K562 (cell line): ENCODE measurements at regions not wholly inside any gene's neighbourhood (a gene's known extent, or its start where the extent isn't known, plus 50 kb on each side); places are given as distances from the start of the nearest gene placed in this dataset.

Experiments
- ATAC-seq: fragments of 200-7000 bp; cut with Tn5 transposase; 3 replicates; pipeline ENCODE4 v1.9.1; 2020; ENCODE audit warnings: moderate library complexity
- BruUV-seq: library from RNA; stranded (reverse); fragments of 400-500 nt; replicated peaks from 2 replicates; lab custom pipeline; 2021; lab: Mats Ljungman, UMichigan
- CTCF ChIA-PET: fragments of 300-600 bp; formaldehyde crosslinking; extraction: SDS; loops from one replicate; lab custom pipeline; 2021; ENCODE audit warnings: low intra/inter-chr PET ratio; lab: Yijun Ruan, JAX
- POLR2A ChIA-PET: fragments of 300-600, 350-650 bp; sonication (Branson Sonifier 250); formaldehyde crosslinking; extraction: SDS; loops from one replicate; lab custom pipeline; 2021; ENCODE audit warnings: antibody characterized with exemption, inconsistent platforms; lab: Yijun Ruan, JAX
- DNase-seq, 4 experiments: peaks; one replicate each; pipeline versions ENCODE4 v3.0.0 to v3.0.0-alpha.2; 2011 to 2018; ENCODE audit warnings: low spot score in 3 of 4, mixed read lengths in 3 of 4; ENCODE audit errors: extremely low read depth in 1 of 4
- FAIRE-seq: peaks from 2 replicates; lab custom pipeline; 2011; peaks lifted over from hg19 to GRCh38; lab: Jason Lieb, UNC
- H2AFZ ChIP-seq: 2 replicates; pipeline ENCODE4 v1.6.0; 2011; ENCODE audit warnings: low read depth, low read length, control low read depth, inconsistent platforms
- H3K27ac ChIP-seq: fragments of 200-600 bp; 3 replicates; pipeline ENCODE4 v1.8.0; 2011; ENCODE audit warnings: low read depth, mild to moderate bottlenecking, control low read depth, inconsistent platforms, low read length, moderate library complexity, mixed read lengths; ENCODE audit errors: extremely low read depth
- H3K27me3 ChIP-seq, 2 experiments: fragments of 300-600 bp in 1 of 2; 2 replicates in 1 of 2; 3 replicates in 1 of 2; pipeline versions ENCODE4 v1.6.0 to v1.8.0; 2011; ENCODE audit warnings: inconsistent platforms in 2 of 2, low read length in 2 of 2, mild to moderate bottlenecking in 1 of 2, mixed read lengths in 1 of 2, moderate library complexity in 1 of 2; ENCODE audit not compliant: control insufficient read depth in 2 of 2, insufficient read depth in 2 of 2
- H3K36me3 ChIP-seq: fragments of 300-600 bp; 3 replicates; pipeline ENCODE4 v1.8.0; 2011; ENCODE audit warnings: mild to moderate bottlenecking, low read length, inconsistent platforms; ENCODE audit not compliant: control insufficient read depth, insufficient read depth
- H3K4me1 ChIP-seq, 2 experiments: fragments of 200-600 bp in 1 of 2; replicated peaks in 1 of 2; 2 replicates in 1 of 2; 3 replicates in 1 of 2; pipeline versions ENCODE4 v1.5.1 to v1.8.0; 2011; ENCODE audit warnings: inconsistent platforms in 2 of 2, low read length in 2 of 2, mild to moderate bottlenecking in 1 of 2, mixed read lengths in 1 of 2, moderate library complexity in 1 of 2; ENCODE audit not compliant: control insufficient read depth in 2 of 2, insufficient read depth in 2 of 2
- H3K4me2 ChIP-seq: 2 replicates; pipeline ENCODE4 v1.6.1; 2011; ENCODE audit warnings: low read length, control low read depth, inconsistent platforms, mixed read lengths; ENCODE audit not compliant: insufficient read depth
- H3K4me3 ChIP-seq: fragments of 200-600 bp; sonication (generic), shearing (Covaris generic); 2 replicates; pipeline ENCODE4 v1.5.1; 2016; ENCODE audit warnings: control low read depth, inconsistent platforms
- H3K79me2 ChIP-seq: fragments of 200-600 bp; 3 replicates; pipeline ENCODE4 v1.8.0; 2011; ENCODE audit warnings: low read length, inconsistent platforms; ENCODE audit not compliant: control insufficient read depth, insufficient read depth
- H3K9ac ChIP-seq, 2 experiments: 2 replicates each; pipeline versions ENCODE4 v1.6.0 to v1.6.1; 2011; ENCODE audit warnings: low read depth in 2 of 2, low read length in 2 of 2, control low read depth in 1 of 2, inconsistent platforms in 1 of 2, mild to moderate bottlenecking in 1 of 2, mixed read lengths in 1 of 2; ENCODE audit not compliant: insufficient read depth in 1 of 2
- H3K9me1 ChIP-seq: one replicate; pipeline ENCODE4 v1.6.0; 2011; ENCODE audit warnings: inconsistent platforms, mild to moderate bottlenecking, low read length, moderate library complexity; ENCODE audit not compliant: control insufficient read depth, insufficient read depth
- H3K9me3 ChIP-seq: replicated peaks from 2 replicates; pipeline ENCODE4 v1.5.1; 2011; ENCODE audit warnings: low read depth, low read length, inconsistent platforms; ENCODE audit not compliant: control insufficient read depth, insufficient read depth
- H4K20me1 ChIP-seq: replicated peaks from 2 replicates; pipeline ENCODE4 v1.6.1; 2011; ENCODE audit warnings: low read length, inconsistent platforms, mixed read lengths; ENCODE audit not compliant: control insufficient read depth, insufficient read depth
- ATF7 ChIP-seq: fragments of 450-650 bp; IDR thresholded peaks from 2 replicates; pipeline ENCODE4 v1.7.1; 2014; ENCODE audit warnings: mild to moderate bottlenecking, moderate library complexity
- BACH1 ChIP-seq: fragments of 200-800 bp; sonication (Bioruptor generic); IDR thresholded peaks from 2 replicates; pipeline ENCODE4 v1.6.1; 2016; ENCODE audit warnings: missing genetic modification characterization, missing compliant biosample characterization
- BCOR ChIP-seq: fragments of 450-650 bp; IDR thresholded peaks from 2 replicates; pipeline ENCODE4 v1.6.1; 2016
- ESRRB ChIP-seq: fragments of 250-450 bp; sonication (Bioruptor Pico); IDR thresholded peaks from 2 replicates; pipeline ENCODE4 v1.5.0; 2020; ENCODE audit warnings: mild to moderate bottlenecking, moderate library complexity, borderline replicate concordance
- JUNB ChIP-seq: fragments of 450-650 bp; formaldehyde crosslinking; conservative IDR thresholded peaks from 2 replicates; pipeline ENCODE4 v1.4.0; 2020; ENCODE audit warnings: mild to moderate bottlenecking
- KAT2B ChIP-seq: IDR thresholded peaks from one replicate; pipeline ENCODE4 v1.6.1; 2012; ENCODE audit warnings: low read depth, mild to moderate bottlenecking, control low read depth, inconsistent platforms, low read length, moderate library complexity
- L3MBTL2 ChIP-seq: fragments of 450-650 bp; IDR thresholded peaks from 2 replicates; pipeline ENCODE4 v1.6.1; 2016; ENCODE audit warnings: mild to moderate bottlenecking, moderate library complexity
- LARP7 ChIP-seq: fragments of 450-650 bp; IDR thresholded peaks from 2 replicates; pipeline ENCODE4 v1.6.1; 2016
- PCBP2 ChIP-seq: fragments of 200-400 bp; formaldehyde crosslinking; IDR thresholded peaks from 2 replicates; pipeline ENCODE4 v1.6.1; 2018; ENCODE audit warnings: low read length, low read depth, mild to moderate bottlenecking, moderate library complexity; ENCODE audit not compliant: poor library complexity, severe bottlenecking
- RAD51 ChIP-seq: fragments of 450-650 bp; IDR thresholded peaks from 2 replicates; pipeline ENCODE4 v1.7.1; 2016; ENCODE audit warnings: low read depth, mild to moderate bottlenecking, borderline replicate concordance
- RFX7 ChIP-seq: fragments of 250-450 bp; sonication (Bioruptor Pico); IDR thresholded peaks from 2 replicates; pipeline ENCODE4 v1.5.1; 2021; ENCODE audit warnings: mild to moderate bottlenecking
- SAP30 ChIP-seq: fragments of 200-600 bp; sonication (generic); IDR thresholded peaks from 2 replicates; pipeline ENCODE4 v1.6.1; 2012; ENCODE audit warnings: borderline replicate concordance, low read depth, mild to moderate bottlenecking, moderate library complexity, low read length, control low read depth, inconsistent platforms; ENCODE audit not compliant: insufficient read depth, poor library complexity, severe bottlenecking
- SIN3A ChIP-seq, 2 experiments: fragments of 150-350 bp in 1 of 2; IDR thresholded peaks; 2 replicates each; pipeline ENCODE4 v1.6.1; 2011 to 2016; ENCODE audit warnings: borderline replicate concordance in 2 of 2, low read depth in 2 of 2, low read length in 2 of 2, mild to moderate bottlenecking in 2 of 2, moderate library complexity in 2 of 2; ENCODE audit not compliant: control insufficient read depth in 1 of 2
- TAF15 ChIP-seq: fragments of 200-400 bp; formaldehyde crosslinking; IDR thresholded peaks from 2 replicates; pipeline ENCODE4 v1.6.1; 2017; ENCODE audit warnings: mild to moderate bottlenecking, low read depth, low read length, moderate library complexity
- XRCC5 ChIP-seq: fragments of 200-400 bp; formaldehyde crosslinking; IDR thresholded peaks from 2 replicates; pipeline ENCODE4 v1.6.1; 2017; ENCODE audit warnings: low read depth, mild to moderate bottlenecking, low read length
- ZNF184 ChIP-seq: sonication (generic); formaldehyde crosslinking; IDR thresholded peaks from 2 replicates; pipeline ENCODE4 v1.5.0; 2020; ENCODE audit warnings: missing genetic modification reagents
- ZNF778 ChIP-seq: fragments of 450-650 bp; formaldehyde crosslinking; IDR thresholded peaks from 2 replicates; pipeline ENCODE4 v1.4.0; 2020; ENCODE audit warnings: mild to moderate bottlenecking, moderate library complexity
- WGBS: fragments of 100-300 bp; shearing (Covaris generic); methylation state at CpG from one replicate; pipeline ENCODE4 v1.1.6; 2016; ENCODE audit warnings: low coverage, mixed read lengths; ENCODE audit not compliant: insufficient coverage; ENCODE audit errors: missing lambda C conversion rate; 5-methylcytosine and 5-hydroxymethylcytosine counted together
- in situ Hi-C: fragments of 300-500 bp; cut with MboI; formaldehyde crosslinking; loops from 4 replicates; pipeline ENCODE4 v1.15.0; 2018; ENCODE audit warnings: inconsistent platforms, mixed read lengths
- intact Hi-C: fragments of 100-400 bp; cut with micrococcal nuclease; formaldehyde crosslinking; loops from 2 replicates; pipeline ENCODE4 v1.14.2; 2022
- TF ChIP-seq, protein P1 (sequence below): sonication (generic); formaldehyde crosslinking; IDR thresholded peaks from 2 replicates; pipeline ENCODE4 v1.8.1; 2022; ENCODE audit warnings: missing genetic modification reagents
- TF ChIP-seq, protein P2 (sequence below), 2 experiments: IDR thresholded peaks; 2 replicates each; pipeline ENCODE4 v1.6.1; 2011; ENCODE audit warnings: borderline replicate concordance in 1 of 2, control low read depth in 1 of 2, low read depth in 1 of 2, low read length in 1 of 2, mild to moderate bottlenecking in 1 of 2, mixed read lengths in 1 of 2, moderate library complexity in 1 of 2; ENCODE audit not compliant: insufficient read depth in 1 of 2, insufficient read length in 1 of 2, poor library complexity in 1 of 2, severe bottlenecking in 1 of 2; ENCODE audit errors: extremely low read depth in 1 of 2
- TF ChIP-seq, protein P3 (sequence below): fragments of 450-650 bp; IDR thresholded peaks from 2 replicates; pipeline ENCODE4 v1.7.0; 2016; ENCODE audit warnings: borderline replicate concordance

DNA sequence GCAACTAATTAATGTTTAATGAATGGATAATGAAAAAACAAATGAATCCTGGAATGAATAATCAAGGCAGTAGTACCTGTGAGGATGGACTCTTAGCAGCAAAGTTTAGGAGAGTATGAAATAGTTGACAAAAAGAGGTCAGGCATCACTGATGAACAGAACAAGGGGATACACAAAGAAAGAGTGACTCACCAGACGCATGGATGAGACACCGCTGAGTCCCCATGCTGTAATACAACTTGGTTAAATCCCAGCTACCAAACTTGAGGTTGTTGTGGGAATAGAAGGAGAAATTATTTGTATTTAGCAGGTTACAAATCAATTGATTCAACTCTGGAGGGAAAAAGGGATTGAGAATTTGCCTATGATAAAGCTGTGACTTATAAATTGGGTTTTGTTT is 976.9 kb upstream of the TENM4 start (continued):
- no peak for TF ChIP-seq PCBP2
- TF ChIP-seq JUNB (CRISPR knock-in tag), result no peak
- TF ChIP-seq SAP30, result no peak
- no peak for TF ChIP-seq LARP7
- no peak for TF ChIP-seq KAT2B
- TF ChIP-seq RFX7 (CRISPR knock-in tag), result no peak
- no peak for TF ChIP-seq SIN3A (IDR thresholded peaks at IDR 0.05; ENCODE audit: borderline replicate concordance in 2 of 2, control insufficient read depth in 1 of 2, low read depth in 2 of 2, low read length in 2 of 2)
- TF ChIP-seq, protein P1, sequence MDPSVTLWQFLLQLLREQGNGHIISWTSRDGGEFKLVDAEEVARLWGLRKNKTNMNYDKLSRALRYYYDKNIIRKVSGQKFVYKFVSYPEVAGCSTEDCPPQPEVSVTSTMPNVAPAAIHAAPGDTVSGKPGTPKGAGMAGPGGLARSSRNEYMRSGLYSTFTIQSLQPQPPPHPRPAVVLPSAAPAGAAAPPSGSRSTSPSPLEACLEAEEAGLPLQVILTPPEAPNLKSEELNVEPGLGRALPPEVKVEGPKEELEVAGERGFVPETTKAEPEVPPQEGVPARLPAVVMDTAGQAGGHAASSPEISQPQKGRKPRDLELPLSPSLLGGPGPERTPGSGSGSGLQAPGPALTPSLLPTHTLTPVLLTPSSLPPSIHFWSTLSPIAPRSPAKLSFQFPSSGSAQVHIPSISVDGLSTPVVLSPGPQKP, result no peak
- TF ChIP-seq, all 486 proteins: peak for 0

DNA sequence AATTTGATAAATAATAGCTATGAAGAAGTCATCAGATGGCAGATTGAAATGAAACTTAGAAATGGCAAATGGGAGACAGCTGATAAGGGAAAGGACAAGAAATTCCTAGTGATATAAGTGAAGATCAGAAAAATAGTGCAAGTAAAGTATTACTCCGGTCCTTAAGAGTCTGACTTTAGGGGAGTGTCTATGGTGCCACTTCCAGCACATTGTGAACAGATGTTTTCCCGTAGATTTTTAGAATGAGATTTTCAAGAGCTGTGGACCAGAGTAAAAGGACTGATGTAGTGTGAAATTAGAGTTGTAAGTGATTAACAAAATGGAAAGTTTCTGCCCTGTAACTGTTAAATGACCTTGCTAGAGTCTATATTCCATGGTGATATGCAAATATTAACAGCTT is 974.8 kb upstream of the TENM4 start:
- ChIA-PET POLR2A (no interaction called here), CTCF (no interaction called here)
- H2AFZ ChIP-seq, result no peak overlapping the region
- no peaks in the 10 kb centered on the region for H3K27me3 ChIP-seq
- H3K27ac ChIP-seq, result no peak overlapping the region
- no peaks in the 10 kb centered on the region for H3K4me1 ChIP-seq
- no peaks in the 10 kb centered on the region for H4K20me1 ChIP-seq
- FAIRE-seq (no peak), DNase-seq (no peak), ATAC-seq (no peak)
- no TSS peak for BruUV-seq
- no peak overlapping the region for H3K4me3 ChIP-seq
- no peaks in the 10 kb centered on the region for H3K9me1 ChIP-seq
- in situ Hi-C loops (no loop called here), intact Hi-C loops (no loop called here)
- H3K36me3 ChIP-seq, result no peaks in the 10 kb centered on the region
- no peaks in the 10 kb centered on the region for H3K9me3 ChIP-seq
- no peak overlapping the region for H3K4me2 ChIP-seq
- no peak overlapping the region for H3K9ac ChIP-seq
- H3K79me2 ChIP-seq, result no peaks in the 10 kb centered on the region
- WGBS, result 0% methylated on average over 2 of the region's 2 CpGs
- TF ChIP-seq RAD51 (no peak), TAF15 (no peak), ATF7 (no peak), ZNF778 (CRISPR knock-in tag) (no peak), XRCC5 (no peak), ZNF184 (CRISPR knock-in tag) (no peak), BCOR (no peak), BACH1 (no peak), L3MBTL2 (no peak), ESRRB (CRISPR knock-in tag) (no peak)
- TF ChIP-seq, protein P2, sequence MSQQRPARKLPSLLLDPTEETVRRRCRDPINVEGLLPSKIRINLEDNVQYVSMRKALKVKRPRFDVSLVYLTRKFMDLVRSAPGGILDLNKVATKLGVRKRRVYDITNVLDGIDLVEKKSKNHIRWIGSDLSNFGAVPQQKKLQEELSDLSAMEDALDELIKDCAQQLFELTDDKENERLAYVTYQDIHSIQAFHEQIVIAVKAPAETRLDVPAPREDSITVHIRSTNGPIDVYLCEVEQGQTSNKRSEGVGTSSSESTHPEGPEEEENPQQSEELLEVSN (IDR thresholded peaks at IDR 0.05; ENCODE audit: borderline replicate concordance in 1 of 2, extremely low read depth in 1 of 2, insufficient read depth in 1 of 2, insufficient read length in 1 of 2, low read depth in 1 of 2, low read length in 1 of 2, poor library complexity in 1 of 2, severe bottlenecking in 1 of 2), result no peak
- TF ChIP-seq, protein P3, sequence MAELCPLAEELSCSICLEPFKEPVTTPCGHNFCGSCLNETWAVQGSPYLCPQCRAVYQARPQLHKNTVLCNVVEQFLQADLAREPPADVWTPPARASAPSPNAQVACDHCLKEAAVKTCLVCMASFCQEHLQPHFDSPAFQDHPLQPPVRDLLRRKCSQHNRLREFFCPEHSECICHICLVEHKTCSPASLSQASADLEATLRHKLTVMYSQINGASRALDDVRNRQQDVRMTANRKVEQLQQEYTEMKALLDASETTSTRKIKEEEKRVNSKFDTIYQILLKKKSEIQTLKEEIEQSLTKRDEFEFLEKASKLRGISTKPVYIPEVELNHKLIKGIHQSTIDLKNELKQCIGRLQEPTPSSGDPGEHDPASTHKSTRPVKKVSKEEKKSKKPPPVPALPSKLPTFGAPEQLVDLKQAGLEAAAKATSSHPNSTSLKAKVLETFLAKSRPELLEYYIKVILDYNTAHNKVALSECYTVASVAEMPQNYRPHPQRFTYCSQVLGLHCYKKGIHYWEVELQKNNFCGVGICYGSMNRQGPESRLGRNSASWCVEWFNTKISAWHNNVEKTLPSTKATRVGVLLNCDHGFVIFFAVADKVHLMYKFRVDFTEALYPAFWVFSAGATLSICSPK, result no peak
